HG03575 (cell line): ENCODE measurements at regions not wholly inside any gene's neighbourhood (a gene's known extent, or its start where the extent isn't known, plus 50 kb on each side); places are given as distances from the start of the nearest gene placed in this dataset.

Experiments
- ATAC-seq: cut with Tn5 transposase; IDR thresholded peaks from one replicate; pipeline ENCODE4 v1.9.1; 2021; ENCODE audit not compliant: unreplicated experiment, insufficient number of reproducible peaks, low FRiP score; ENCODE audit errors: extremely low read depth

- no peak for ATAC-seq
Measured at GRCh38 chr2:19790291-19790690, 111.5 kb downstream of the TTC32 start.

- no peak for ATAC-seq
Measured at GRCh38 chr2:19787134-19787533, 114.6 kb downstream of the TTC32 start.

GRCh38 chr2:19786408-19787058 is 115.2 kb downstream of the TTC32 start:
- peak; percentile 47 for ATAC-seq

- no peak for ATAC-seq
Measured at GRCh38 chr2:19785867-19786266, 115.9 kb downstream of the TTC32 start.

GRCh38 chr2:19785447-19785846 is 116.3 kb downstream of the TTC32 start:
- ATAC-seq, result no peak

GRCh38 chr2:19784456-19784855 is 117.3 kb downstream of the TTC32 start:
- ATAC-seq, result no peak

GRCh38 chr2:19783935-19784334 is 117.8 kb downstream of the TTC32 start:
- no peak for ATAC-seq

- ATAC-seq, result no peak
Measured at GRCh38 chr2:19776941-19777514, 124.8 kb downstream of the TTC32 start.

- ATAC-seq, result no peak
Measured at GRCh38 chr2:19775838-19776237, 125.9 kb downstream of the TTC32 start.

GRCh38 chr2:19775315-19775714 is 126.5 kb downstream of the TTC32 start:
- no peak for ATAC-seq

GRCh38 chr2:19774805-19775176 is 127.0 kb downstream of the TTC32 start:
- ATAC-seq, result no peak

GRCh38 chr2:19772981-19773380 is 128.8 kb downstream of the TTC32 start:
- no peak for ATAC-seq

GRCh38 chr2:19769513-19769912 is 132.3 kb downstream of the TTC32 start:
- no peak for ATAC-seq

- ATAC-seq, result no peak
Measured at GRCh38 chr2:19767899-19768298, 133.9 kb downstream of the TTC32 start.

- no peak for ATAC-seq
Measured at GRCh38 chr2:19764998-19765397, 136.8 kb downstream of the TTC32 start.

- no peak for ATAC-seq
Measured at GRCh38 chr2:19763731-19764130, 138.1 kb downstream of the TTC32 start.

- ATAC-seq, result no peak
Measured at GRCh38 chr2:19762959-19763605, 138.7 kb downstream of the TTC32 start.

- ATAC-seq, result no peak
Measured at GRCh38 chr2:19762142-19762541, 139.6 kb downstream of the TTC32 start.

GRCh38 chr2:19759880-19760279 is 141.9 kb downstream of the TTC32 start:
- no peak for ATAC-seq

GRCh38 chr2:19758658-19759057 is 143.1 kb downstream of the TTC32 start:
- ATAC-seq, result no peak

GRCh38 chr2:19757586-19757985 is 144.2 kb downstream of the TTC32 start:
- no peak for ATAC-seq
